HCT116 (cell line): ENCODE measurements at regions not wholly inside any gene's neighbourhood (a gene's known extent, or its start where the extent isn't known, plus 50 kb on each side); places are given as distances from the start of the nearest gene placed in this dataset.

ENCODE experiments used
- ATAC-seq: fragments of 200-7000 bp; cut with Tn5 transposase; 2 replicates; pipeline ENCODE4 v1.9.1; 2020; ENCODE audit warnings: mild to moderate bottlenecking, moderate library complexity
- BruUV-seq: library from RNA; stranded (reverse); fragments of 400-500 nt; replicated peaks from 2 replicates; lab custom pipeline; 2021; lab: Mats Ljungman, UMichigan
- CTCF ChIA-PET: fragments of 300-600 bp; sonication (Branson Sonifier 250); formaldehyde crosslinking; loops from one replicate; lab custom pipeline; 2021; ENCODE audit warnings: antibody characterized with exemption; lab: Charles Lee
- POLR2A ChIA-PET: fragments of 300-600, 350-600 bp; sonication (Branson Sonifier 250); formaldehyde crosslinking; loops from one replicate; lab custom pipeline; 2021; ENCODE audit warnings: antibody characterized with exemption; lab: Charles Lee
- RAD21 ChIA-PET, 2 experiments: fragments of 300-600 bp; sonication (Branson Sonifier 250); formaldehyde crosslinking; loops; one replicate each; lab custom pipeline; 2023; ENCODE audit warnings: low total read pairs in 2 of 2; ENCODE audit not compliant: uncharacterized antibody in 2 of 2, unreplicated experiment in 2 of 2, low non-redundant PET in 1 of 2; lab: Charles Lee
- DNase-seq: peaks from one replicate; pipeline ENCODE4 v3.0.0-alpha.2; 2010; ENCODE audit warnings: low read depth, low spot score
- H2AFZ ChIP-seq: fragments of 200-600 bp; shearing (Covaris generic), sonication (generic); 2 replicates; pipeline ENCODE4 v1.6.1; 2017; ENCODE audit warnings: low read depth, mixed run types, mixed read lengths, antibody characterized with exemption, low read length; ENCODE audit not compliant: poor library complexity, severe bottlenecking
- H3K27ac ChIP-seq: 2 replicates; pipeline ENCODE4 v1.5.1; 2012; ENCODE audit warnings: low read depth, low read length
- H3K27me3 ChIP-seq: fragments of 200-600 bp; sonication (generic); 2 replicates; pipeline ENCODE4 v1.6.1; 2016; ENCODE audit warnings: mixed run types, low read length, mixed read lengths; ENCODE audit not compliant: insufficient read depth
- H3K36me3 ChIP-seq, 2 experiments: fragments of 200-500 bp in 1 of 2; fragments of 200-600 bp in 1 of 2; sonication (Bioruptor generic) in 1 of 2; sonication (generic) in 1 of 2; 2 replicates each; pipeline versions ENCODE4 v1.5.1 to v1.6.1; 2014 to 2016; ENCODE audit warnings: low read length in 2 of 2, inconsistent platforms in 1 of 2, mixed read lengths in 1 of 2, mixed run types in 1 of 2; ENCODE audit not compliant: insufficient read depth in 2 of 2, control insufficient read depth in 1 of 2
- H3K4me1 ChIP-seq, 2 experiments: fragments of 200-600 bp in 1 of 2; sonication (generic) in 1 of 2; 2 replicates each; pipeline versions ENCODE4 v1.5.1 to v1.6.1; 2012 to 2017; ENCODE audit warnings: low read length in 2 of 2, inconsistent platforms in 1 of 2, mild to moderate bottlenecking in 1 of 2, mixed read lengths in 1 of 2, mixed run types in 1 of 2, moderate library complexity in 1 of 2; ENCODE audit not compliant: insufficient read depth in 2 of 2, control insufficient read depth in 1 of 2
- H3K4me2 ChIP-seq: fragments of 200-600 bp; sonication (generic); 2 replicates; pipeline ENCODE4 v1.6.1; 2017; ENCODE audit warnings: mixed run types, low read length, mixed read lengths
- H3K4me3 ChIP-seq, 2 experiments: fragments of 200-600 bp in 1 of 2; sonication (generic) in 1 of 2; replicated peaks in 1 of 2; 2 replicates each; pipeline ENCODE4 v1.5.1; 2011 to 2016; ENCODE audit warnings: low read length in 2 of 2, control low read depth in 1 of 2, low read depth in 1 of 2, mild to moderate bottlenecking in 1 of 2, mixed read lengths in 1 of 2, mixed run types in 1 of 2
- H3K79me2 ChIP-seq: fragments of 200-600 bp; sonication (generic); 2 replicates; pipeline ENCODE4 v1.6.1; 2017; ENCODE audit warnings: mild to moderate bottlenecking, mixed run types, low read length, moderate library complexity, mixed read lengths; ENCODE audit not compliant: insufficient read depth
- H3K9ac ChIP-seq: fragments of 200-600 bp; sonication (generic); 2 replicates; pipeline ENCODE4 v1.6.1; 2016; ENCODE audit warnings: low read length, mixed read lengths
- H3K9me2 ChIP-seq: fragments of 200-600 bp; sonication (generic), shearing (Covaris generic); 2 replicates; pipeline ENCODE4 v1.6.1; 2017; ENCODE audit warnings: mixed run types, mild to moderate bottlenecking, moderate library complexity; ENCODE audit not compliant: insufficient read depth
- H3K9me3 ChIP-seq, 2 experiments: fragments of 200-500 bp in 1 of 2; fragments of 200-600 bp in 1 of 2; sonication (Bioruptor generic) in 1 of 2; sonication (generic) in 1 of 2; 2 replicates each; pipeline ENCODE4 v1.6.1; 2014 to 2017; ENCODE audit warnings: low read length in 2 of 2, mixed read lengths in 2 of 2, inconsistent platforms in 1 of 2, low read depth in 1 of 2, mild to moderate bottlenecking in 1 of 2, mixed run types in 1 of 2, moderate library complexity in 1 of 2; ENCODE audit not compliant: control insufficient read depth in 1 of 2, insufficient read depth in 1 of 2
- H4K20me1 ChIP-seq: fragments of 200-600 bp; sonication (generic), shearing (Covaris generic); 2 replicates; pipeline ENCODE4 v1.6.1; 2017; ENCODE audit warnings: mixed run types, mild to moderate bottlenecking, moderate library complexity; ENCODE audit not compliant: insufficient read depth
- CBX3 ChIP-seq: IDR thresholded peaks from 2 replicates; pipeline ENCODE4 v1.6.1; 2012; ENCODE audit warnings: low read depth
- CEBPB ChIP-seq: IDR thresholded peaks from 2 replicates; pipeline ENCODE4 v1.6.1; 2012; ENCODE audit warnings: low read depth
- CTCF ChIP-seq, 3 experiments: fragments of 200-600 bp in 1 of 3; sonication (generic) in 1 of 3; IDR thresholded peaks in 2 of 3; conservative IDR thresholded peaks in 1 of 3; 2 replicates each; pipeline ENCODE4 v1.5.1; 2012 to 2017; ENCODE audit warnings: low read depth in 2 of 3, low read length in 2 of 3, antibody characterized with exemption in 1 of 3, borderline replicate concordance in 1 of 3, control low read depth in 1 of 3, mild to moderate bottlenecking in 1 of 3, mixed read lengths in 1 of 3, mixed run types in 1 of 3, moderate library complexity in 1 of 3; ENCODE audit not compliant: insufficient read depth in 1 of 3
- ELF1 ChIP-seq: IDR thresholded peaks from 2 replicates; pipeline ENCODE4 v1.6.1; 2012; ENCODE audit warnings: low read depth, borderline replicate concordance
- EZH2 ChIP-seq: fragments of 200-600 bp; sonication (generic); IDR thresholded peaks from 2 replicates; pipeline ENCODE4 v1.6.1; 2017; ENCODE audit warnings: antibody characterized with exemption, mixed run types
- EZH2phosphoT487 ChIP-seq: fragments of 200-600 bp; IDR thresholded peaks from 2 replicates; pipeline ENCODE4 v1.6.1; 2018; ENCODE audit warnings: antibody characterized with exemption, borderline replicate concordance
- JUND ChIP-seq: IDR thresholded peaks from 2 replicates; pipeline ENCODE4 v1.6.1; 2012
- MAX ChIP-seq: IDR thresholded peaks from 2 replicates; pipeline ENCODE4 v1.6.1; 2012
- POLR2A ChIP-seq: IDR thresholded peaks from 2 replicates; pipeline ENCODE4 v1.7.0; 2011; ENCODE audit warnings: borderline replicate concordance; ENCODE audit not compliant: insufficient read depth, insufficient read length; ENCODE audit errors: extremely low read depth
- RAD21 ChIP-seq: IDR thresholded peaks from 2 replicates; pipeline ENCODE4 v1.6.1; 2012; ENCODE audit warnings: low read depth, mild to moderate bottlenecking
- SIN3A ChIP-seq: IDR thresholded peaks from 2 replicates; pipeline ENCODE4 v1.6.1; 2012; ENCODE audit warnings: low read depth
- SRF ChIP-seq: IDR thresholded peaks from 2 replicates; pipeline ENCODE4 v1.6.1; 2012; ENCODE audit warnings: low read depth
- TCF7L2 ChIP-seq: IDR thresholded peaks from 2 replicates; pipeline ENCODE4 v1.7.0; 2011; ENCODE audit warnings: borderline replicate concordance, inconsistent platforms; ENCODE audit not compliant: insufficient read depth, insufficient read length; ENCODE audit errors: extremely low read depth
- YY1 ChIP-seq: IDR thresholded peaks from 2 replicates; pipeline ENCODE4 v1.6.1; 2011; ENCODE audit warnings: low read length, low read depth, moderate library complexity, mild to moderate bottlenecking; ENCODE audit not compliant: insufficient replicate concordance; ENCODE audit errors: extremely low read depth
- intact Hi-C: fragments of 100-400 bp; cut with micrococcal nuclease; formaldehyde crosslinking; loops from 2 replicates; pipeline ENCODE4 v1.10.0; 2022
- TF ChIP-seq, protein P1 (sequence below): IDR thresholded peaks from 2 replicates; pipeline ENCODE4 v1.6.1; 2012; ENCODE audit warnings: low read depth

GRCh38 chr7:73971704-73972341 is 56.1 kb upstream of the ELN start:
- ATAC-seq (peak; percentile 97), DNase-seq (peak; percentile 47)
- BruUV-seq: no TSS peak
- ChIA-PET CTCF (no interaction called here), RAD21 (no interaction called here), POLR2A (no interaction called here)
- Histone ChIP-seq H3K4me1 (no peaks in the 10 kb centered on the region), H3K27ac (no peak overlapping the region), H3K9me2 (no peaks in the 10 kb centered on the region), H3K4me2 (no peak overlapping the region), H3K9me3 (no peaks in the 10 kb centered on the region), H3K36me3 (no peaks in the 10 kb centered on the region), H3K4me3 (no peak overlapping the region), H4K20me1 (no peaks in the 10 kb centered on the region), H2AFZ (no peak overlapping the region), H3K27me3 (no peaks in the 10 kb centered on the region), H3K9ac (no peak overlapping the region), H3K79me2 (no peaks in the 10 kb centered on the region)
- intact Hi-C loops: no loop called here
- TF ChIP-seq SRF (no peak), CTCF (IDR thresholded peaks at IDR 0.05 in 2 of 3, conservative IDR thresholded peaks at IDR 0.05 in 1 of 3; ENCODE audit: borderline replicate concordance in 1 of 3, insufficient read depth in 1 of 3, low read depth in 2 of 3, low read length in 2 of 3) (peak; percentile 45 to 62 (median 58); a peak in 5 of 6 replicates), POLR2A (no peak), RAD21 (peak; percentile 46), YY1 (no peak), MAX (peak; percentile 44; the same call in 1 of the 2 replicates)

GRCh38 chr7:73972614-73973013 is 55.4 kb upstream of the ELN start:
- no peaks in the 10 kb centered on the region for H3K4me1 ChIP-seq
- H3K4me2 ChIP-seq: no peak overlapping the region
- intact Hi-C loops: no loop called here
- H3K79me2 ChIP-seq: no peaks in the 10 kb centered on the region
- BruUV-seq: no TSS peak
- RAD21 ChIA-PET: no interaction called here
- H3K27me3 ChIP-seq: no peaks in the 10 kb centered on the region
- CTCF ChIA-PET: no interaction called here
- no peak overlapping the region for H3K27ac ChIP-seq
- no peaks in the 10 kb centered on the region for H3K9me2 ChIP-seq
- no peak overlapping the region for H2AFZ ChIP-seq
- DNase-seq: no peak
- no peak overlapping the region for H3K4me3 ChIP-seq
- no peak for ATAC-seq
- H3K9me3 ChIP-seq: no peaks in the 10 kb centered on the region
- POLR2A ChIA-PET: no interaction called here
- no peaks in the 10 kb centered on the region for H3K36me3 ChIP-seq
- no peaks in the 10 kb centered on the region for H4K20me1 ChIP-seq
- H3K9ac ChIP-seq: no peak overlapping the region
- TF ChIP-seq JUND (no peak), EZH2 (no peak), ELF1 (no peak), EZH2phosphoT487 (no peak), CBX3 (no peak), CEBPB (no peak), TCF7L2 (no peak), SIN3A (no peak), MAX (no peak)
- TF ChIP-seq, protein P1, sequence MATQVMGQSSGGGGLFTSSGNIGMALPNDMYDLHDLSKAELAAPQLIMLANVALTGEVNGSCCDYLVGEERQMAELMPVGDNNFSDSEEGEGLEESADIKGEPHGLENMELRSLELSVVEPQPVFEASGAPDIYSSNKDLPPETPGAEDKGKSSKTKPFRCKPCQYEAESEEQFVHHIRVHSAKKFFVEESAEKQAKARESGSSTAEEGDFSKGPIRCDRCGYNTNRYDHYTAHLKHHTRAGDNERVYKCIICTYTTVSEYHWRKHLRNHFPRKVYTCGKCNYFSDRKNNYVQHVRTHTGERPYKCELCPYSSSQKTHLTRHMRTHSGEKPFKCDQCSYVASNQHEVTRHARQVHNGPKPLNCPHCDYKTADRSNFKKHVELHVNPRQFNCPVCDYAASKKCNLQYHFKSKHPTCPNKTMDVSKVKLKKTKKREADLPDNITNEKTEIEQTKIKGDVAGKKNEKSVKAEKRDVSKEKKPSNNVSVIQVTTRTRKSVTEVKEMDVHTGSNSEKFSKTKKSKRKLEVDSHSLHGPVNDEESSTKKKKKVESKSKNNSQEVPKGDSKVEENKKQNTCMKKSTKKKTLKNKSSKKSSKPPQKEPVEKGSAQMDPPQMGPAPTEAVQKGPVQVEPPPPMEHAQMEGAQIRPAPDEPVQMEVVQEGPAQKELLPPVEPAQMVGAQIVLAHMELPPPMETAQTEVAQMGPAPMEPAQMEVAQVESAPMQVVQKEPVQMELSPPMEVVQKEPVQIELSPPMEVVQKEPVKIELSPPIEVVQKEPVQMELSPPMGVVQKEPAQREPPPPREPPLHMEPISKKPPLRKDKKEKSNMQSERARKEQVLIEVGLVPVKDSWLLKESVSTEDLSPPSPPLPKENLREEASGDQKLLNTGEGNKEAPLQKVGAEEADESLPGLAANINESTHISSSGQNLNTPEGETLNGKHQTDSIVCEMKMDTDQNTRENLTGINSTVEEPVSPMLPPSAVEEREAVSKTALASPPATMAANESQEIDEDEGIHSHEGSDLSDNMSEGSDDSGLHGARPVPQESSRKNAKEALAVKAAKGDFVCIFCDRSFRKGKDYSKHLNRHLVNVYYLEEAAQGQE: no peak
